ENCODE measurements at regions not wholly inside any gene's neighbourhood (a gene's known extent, or its start where the extent isn't known, plus 50 kb on each side); places are given as distances from the start of the nearest gene placed in this dataset.

DNA sequence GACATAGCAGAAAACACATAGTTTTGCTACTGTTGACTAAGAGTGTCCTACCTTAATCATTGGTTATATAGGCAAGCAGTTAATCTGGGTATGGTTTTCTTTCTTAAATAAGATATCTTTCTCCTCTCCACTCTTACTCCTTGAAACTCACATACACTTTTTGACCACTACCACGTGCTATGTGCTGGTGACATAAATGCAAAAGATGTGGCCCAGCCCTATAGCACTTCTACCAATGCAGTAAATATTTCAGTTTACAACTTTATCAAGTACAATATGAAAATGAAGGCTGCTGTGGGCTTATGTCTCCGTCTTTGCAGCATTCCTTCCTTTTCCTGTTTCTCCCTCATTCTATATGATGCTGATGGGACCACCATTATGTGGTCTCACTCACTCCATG is 410.2 kb upstream of the CFAP20DC start:
- whole genome bisulfite sequencing (ENCODE audit: insufficient coverage), result 50% methylated on average over 2 of the region's 2 CpGs
- Mint-ChIP-seq H3K4me1 (peaks cover 17 to 22% of the 10 kb centered on the region in 2 donors), H3K9me3 (peaks cover 0 to 2% of the 10 kb centered on the region in 2 donors), H3K27me3 (ENCODE audit: low read depth in 2 of 2) (no peaks in the 10 kb centered on the region), H3K4me3 (no peak overlapping the region), H3K36me3 (no peaks in the 10 kb centered on the region), H3K27ac (no peak overlapping the region)
- ATAC-seq (peak; percentile 55 to 82 (median 82)), DNase-seq (no peak)
- Histone ChIP-seq H3K27ac (ENCODE audit: low read length) (no peak overlapping the region), H3K4me3 (ENCODE audit: low read length) (no peak overlapping the region), H3K4me1 (ENCODE audit: control insufficient read depth, insufficient read depth, low read length) (no peaks in the 10 kb centered on the region), H3K27me3 (ENCODE audit: control insufficient read depth, insufficient read depth, low read length) (no peaks in the 10 kb centered on the region), H3K9me3 (ENCODE audit: control insufficient read depth, insufficient read depth, low read length) (no peaks in the 10 kb centered on the region), H3K36me3 (ENCODE audit: control insufficient read depth, insufficient read depth, low read length) (no peaks in the 10 kb centered on the region)
- TF ChIP-seq CTCF (IDR thresholded peaks at IDR 0.05), result no peak
- intact Hi-C loops (cut with micrococcal nuclease), result no loop called here

DNA sequence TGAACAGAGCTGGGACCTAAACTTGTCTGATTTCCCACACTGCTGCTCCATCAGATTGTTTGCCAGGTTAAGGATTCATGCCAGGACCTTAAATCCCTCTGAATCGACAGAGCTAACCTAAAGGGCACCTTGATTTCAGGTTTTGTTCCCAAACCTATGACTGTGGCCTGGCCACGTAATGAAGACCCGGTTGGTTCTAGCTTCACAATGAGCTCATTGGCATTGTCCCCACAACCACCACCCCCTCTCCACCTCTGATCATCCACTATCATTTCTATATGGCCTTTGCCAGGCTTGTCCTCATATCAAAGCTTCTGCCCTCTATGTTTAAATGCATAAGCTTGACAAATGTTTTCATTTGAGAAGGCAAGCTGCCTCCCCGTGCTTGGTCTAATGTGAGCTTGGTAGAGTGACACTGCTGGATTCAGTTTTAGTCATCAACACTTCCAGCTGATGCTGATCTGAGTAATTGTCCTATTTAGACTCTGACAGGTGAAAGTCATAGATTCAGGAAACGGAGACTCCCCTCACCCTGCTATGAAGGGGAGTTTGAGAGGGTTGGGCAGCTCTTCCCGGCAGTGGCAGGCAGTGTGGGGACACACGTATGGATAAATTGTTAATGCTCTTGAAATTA is 407.1 kb upstream of the CFAP20DC start:
- Histone ChIP-seq H3K27me3 (ENCODE audit: control insufficient read depth, insufficient read depth, low read length) (no peaks in the 10 kb centered on the region), H3K4me1 (ENCODE audit: control insufficient read depth, insufficient read depth, low read length) (peaks cover 8% of the 10 kb centered on the region), H3K9me3 (ENCODE audit: control insufficient read depth, insufficient read depth, low read length) (no peaks in the 10 kb centered on the region), H3K27ac (ENCODE audit: low read length) (no peak overlapping the region), H3K4me3 (ENCODE audit: low read length) (no peak overlapping the region), H3K36me3 (ENCODE audit: control insufficient read depth, insufficient read depth, low read length) (no peaks in the 10 kb centered on the region)
- no peak for TF ChIP-seq CTCF (IDR thresholded peaks at IDR 0.05)
- no peak overlapping the region for H3K4me3 Mint-ChIP-seq
- H3K36me3 Mint-ChIP-seq, result no peaks in the 10 kb centered on the region
- intact Hi-C loops (cut with micrococcal nuclease), result no loop called here
- H3K27me3 Mint-ChIP-seq (ENCODE audit: low read depth in 2 of 2), result no peaks in the 10 kb centered on the region
- no peak overlapping the region for H3K27ac Mint-ChIP-seq
- peaks cover 29 to 35% of the 10 kb centered on the region in 2 donors for H3K4me1 Mint-ChIP-seq
- 72% methylated on average over 5 of the region's 7 CpGs for WGBS (ENCODE audit: insufficient coverage)
- ATAC-seq (no peak), DNase-seq (no peak)
- peaks cover 0 to 2% of the 10 kb centered on the region in 2 donors for H3K9me3 Mint-ChIP-seq

DNA sequence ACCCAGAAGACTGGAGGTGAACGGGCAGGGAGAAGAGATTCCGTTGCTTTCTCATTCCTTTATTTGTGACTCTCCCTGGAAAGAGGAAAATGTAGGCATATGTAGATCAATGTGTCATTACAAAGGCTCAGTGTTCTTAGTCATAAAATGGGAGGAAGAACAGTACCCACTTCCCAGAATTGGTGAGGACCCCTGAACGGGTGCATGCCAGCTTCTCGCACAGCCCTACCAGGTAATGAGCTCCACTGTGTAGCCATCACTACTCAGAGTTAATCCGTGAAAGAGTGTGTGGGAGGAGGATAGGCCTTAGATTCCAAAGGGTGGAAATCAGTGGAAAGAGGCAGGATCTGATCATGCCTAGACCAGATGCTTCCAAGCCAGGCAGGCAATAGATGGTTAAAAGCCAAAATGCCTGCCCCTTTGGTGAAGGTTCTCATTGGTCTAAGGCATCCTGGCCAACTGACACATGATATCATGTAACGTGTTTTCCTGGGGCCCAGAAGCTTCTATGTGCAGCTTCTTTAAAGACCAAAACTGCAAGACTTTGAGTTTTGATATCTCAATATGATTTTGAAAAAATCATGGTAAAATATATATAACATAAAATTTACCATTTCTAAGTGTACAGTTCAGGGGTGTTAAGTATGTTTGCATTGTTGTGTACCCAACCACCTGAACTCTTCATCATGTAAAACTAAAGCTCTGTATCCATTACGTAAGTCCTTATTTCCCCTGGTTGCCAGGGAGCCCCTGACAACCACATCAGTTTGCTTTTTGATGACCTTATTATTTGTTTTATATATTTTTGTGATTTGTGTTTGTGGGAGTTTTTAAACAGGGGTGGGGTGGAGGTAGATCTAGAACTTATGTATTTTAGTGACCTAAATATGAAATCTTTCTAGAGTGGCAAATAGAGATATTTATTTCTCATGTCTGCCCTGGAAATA is 402.2 kb upstream of the CFAP20DC start:
- TF ChIP-seq CTCF (IDR thresholded peaks at IDR 0.05), result no peak
- Mint-ChIP-seq H3K36me3 (no peaks in the 10 kb centered on the region), H3K27me3 (ENCODE audit: low read depth in 2 of 2) (no peaks in the 10 kb centered on the region), H3K9me3 (no peaks in the 10 kb centered on the region), H3K4me1 (peaks cover 45 to 58% of the 10 kb centered on the region in 2 donors), H3K27ac (peak overlapping the region; percentile 88 to 95), H3K4me3 (peak overlapping the region; percentile 81)
- ATAC-seq (peak in 2 of 3 donors; percentile 5 to 27), DNase-seq (peak in 1 of 2 donors; percentile 48)
- Histone ChIP-seq H3K27me3 (ENCODE audit: control insufficient read depth, insufficient read depth, low read length) (no peaks in the 10 kb centered on the region), H3K36me3 (ENCODE audit: control insufficient read depth, insufficient read depth, low read length) (no peaks in the 10 kb centered on the region), H3K9me3 (ENCODE audit: control insufficient read depth, insufficient read depth, low read length) (no peaks in the 10 kb centered on the region), H3K27ac (ENCODE audit: low read length) (peak overlapping the region; percentile 73), H3K4me1 (ENCODE audit: control insufficient read depth, insufficient read depth, low read length) (peaks cover 30% of the 10 kb centered on the region), H3K4me3 (ENCODE audit: low read length) (no peak overlapping the region)
- intact Hi-C loops (cut with micrococcal nuclease), result loop anchor here (2.0 to 5.0 kb wide), 2 partner anchors 25 to 565 kb away; no protein-coding TSS in a partner anchor
- WGBS (ENCODE audit: insufficient coverage), result 44% methylated on average over 6 of the region's 7 CpGs
